ENCODE measurements at regions not wholly inside any gene's neighbourhood (a gene's known extent, or its start where the extent isn't known, plus 50 kb on each side); places are given as distances from the start of the nearest gene placed in this dataset.

DNA sequence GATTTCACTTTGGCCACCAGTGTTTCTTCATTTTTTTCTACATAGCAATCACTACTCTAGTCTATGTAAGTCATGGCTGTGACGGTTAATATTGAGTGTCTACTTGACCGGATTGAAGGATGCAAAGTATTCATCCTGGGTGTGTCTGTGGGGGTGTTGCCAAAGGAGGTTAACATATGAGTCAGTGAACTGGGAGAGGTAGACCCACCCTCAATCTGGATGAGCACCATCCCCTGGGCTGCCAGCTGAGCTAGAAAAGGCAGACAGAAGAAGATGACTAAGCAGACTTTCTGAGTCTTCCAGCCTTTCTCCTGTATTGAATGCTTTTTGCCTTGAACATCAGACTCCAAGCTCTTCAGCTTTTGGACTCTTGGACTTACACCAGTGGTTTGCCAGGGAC is 265.0 kb upstream of the SLC8A1 start:
- ATAC-seq (no peak), FAIRE-seq (no peak), DNase-seq (ENCODE audit: low read depth, low spot score) (no peak)
- in situ Hi-C loops (cut with MboI): no loop called here
- H3K36me3 ChIP-seq (ENCODE audit: control insufficient read depth in 2 of 2, insufficient read depth in 2 of 2, low read length in 1 of 2): no peaks in the 10 kb centered on the region
- H2AFZ ChIP-seq (ENCODE audit: control insufficient read depth, low read depth, low read length): no peak overlapping the region
- no TSS peak for BruUV-seq (replicated peaks)
- H3K79me2 ChIP-seq (ENCODE audit: control insufficient read depth, insufficient read depth, low read length): no peaks in the 10 kb centered on the region
- 66% methylated on average over 2 of the region's 2 CpGs for WGBS (ENCODE audit: insufficient coverage, insufficient replicate concordance, low lambda C conversion rate, missing lambda C conversion rate)
- intact Hi-C loops (cut with micrococcal nuclease; ENCODE audit: unreplicated experiment): no loop called here
- ChIA-PET CTCF (no interaction called here), POLR2A (no interaction called here), RAD21 (ENCODE audit: unreplicated experiment) (no interaction called here), SMC1A (ENCODE audit: uncharacterized antibody, unreplicated experiment) (no interaction called here)
- TF ChIP-seq, protein P1, sequence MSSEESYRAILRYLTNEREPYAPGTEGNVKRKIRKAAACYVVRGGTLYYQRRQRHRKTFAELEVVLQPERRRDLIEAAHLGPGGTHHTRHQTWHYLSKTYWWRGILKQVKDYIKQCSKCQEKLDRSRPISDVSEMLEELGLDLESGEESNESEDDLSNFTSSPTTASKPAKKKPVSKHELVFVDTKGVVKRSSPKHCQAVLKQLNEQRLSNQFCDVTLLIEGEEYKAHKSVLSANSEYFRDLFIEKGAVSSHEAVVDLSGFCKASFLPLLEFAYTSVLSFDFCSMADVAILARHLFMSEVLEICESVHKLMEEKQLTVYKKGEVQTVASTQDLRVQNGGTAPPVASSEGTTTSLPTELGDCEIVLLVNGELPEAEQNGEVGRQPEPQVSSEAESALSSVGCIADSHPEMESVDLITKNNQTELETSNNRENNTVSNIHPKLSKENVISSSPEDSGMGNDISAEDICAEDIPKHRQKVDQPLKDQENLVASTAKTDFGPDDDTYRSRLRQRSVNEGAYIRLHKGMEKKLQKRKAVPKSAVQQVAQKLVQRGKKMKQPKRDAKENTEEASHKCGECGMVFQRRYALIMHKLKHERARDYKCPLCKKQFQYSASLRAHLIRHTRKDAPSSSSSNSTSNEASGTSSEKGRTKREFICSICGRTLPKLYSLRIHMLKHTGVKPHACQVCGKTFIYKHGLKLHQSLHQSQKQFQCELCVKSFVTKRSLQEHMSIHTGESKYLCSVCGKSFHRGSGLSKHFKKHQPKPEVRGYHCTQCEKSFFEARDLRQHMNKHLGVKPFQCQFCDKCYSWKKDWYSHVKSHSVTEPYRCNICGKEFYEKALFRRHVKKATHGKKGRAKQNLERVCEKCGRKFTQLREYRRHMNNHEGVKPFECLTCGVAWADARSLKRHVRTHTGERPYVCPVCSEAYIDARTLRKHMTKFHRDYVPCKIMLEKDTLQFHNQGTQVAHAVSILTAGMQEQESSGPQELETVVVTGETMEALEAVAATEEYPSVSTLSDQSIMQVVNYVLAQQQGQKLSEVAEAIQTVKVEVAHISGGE (CRISPR knock-in tag; IDR thresholded peaks at IDR 0.05): no peak
- TF ChIP-seq, protein P2, sequence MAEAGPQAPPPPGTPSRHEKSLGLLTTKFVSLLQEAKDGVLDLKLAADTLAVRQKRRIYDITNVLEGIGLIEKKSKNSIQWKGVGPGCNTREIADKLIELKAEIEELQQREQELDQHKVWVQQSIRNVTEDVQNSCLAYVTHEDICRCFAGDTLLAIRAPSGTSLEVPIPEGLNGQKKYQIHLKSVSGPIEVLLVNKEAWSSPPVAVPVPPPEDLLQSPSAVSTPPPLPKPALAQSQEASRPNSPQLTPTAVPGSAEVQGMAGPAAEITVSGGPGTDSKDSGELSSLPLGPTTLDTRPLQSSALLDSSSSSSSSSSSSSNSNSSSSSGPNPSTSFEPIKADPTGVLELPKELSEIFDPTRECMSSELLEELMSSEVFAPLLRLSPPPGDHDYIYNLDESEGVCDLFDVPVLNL (IDR thresholded peaks at IDR 0.05; ENCODE audit: low read depth, low read length): no peak
- no peak for TF ChIP-seq BCL11A (IDR thresholded peaks at IDR 0.05; ENCODE audit: low read depth, low read length)
- no peak for TF ChIP-seq TCF7 (IDR thresholded peaks at IDR 0.05; ENCODE audit: borderline replicate concordance)
- no peak for TF ChIP-seq RUNX3 (IDR thresholded peaks at IDR 0.05; ENCODE audit: low read length)
- no peak for TF ChIP-seq TAF1 (IDR thresholded peaks at IDR 0.05; ENCODE audit: borderline replicate concordance, low read depth, low read length)
- TF ChIP-seq CEBPB (IDR thresholded peaks at IDR 0.05; ENCODE audit: borderline replicate concordance in 1 of 2, low read depth in 2 of 2, low read length in 2 of 2): no peak
- TF ChIP-seq PML (IDR thresholded peaks at IDR 0.05; ENCODE audit: low read length): no peak
- TF ChIP-seq PAX5 (IDR thresholded peaks at IDR 0.05; ENCODE audit: borderline replicate concordance, low read depth, low read length): no peak
- H3K4me2 ChIP-seq (ENCODE audit: control insufficient read depth, insufficient read depth): no peak overlapping the region
- H3K9ac ChIP-seq (ENCODE audit: control insufficient read depth, insufficient read depth, low read length): no peak overlapping the region
- no peak overlapping the region for H3K4me3 ChIP-seq
- no peaks in the 10 kb centered on the region for H4K20me1 ChIP-seq (ENCODE audit: control insufficient read depth, insufficient read depth)
- no peaks in the 10 kb centered on the region for H3K27me3 ChIP-seq (replicated peaks in 1 of 2; ENCODE audit: control insufficient read depth in 2 of 2, insufficient read depth in 2 of 2, low read length in 1 of 2)
- H3K27ac ChIP-seq (ENCODE audit: control insufficient read depth, insufficient read depth): no peak overlapping the region
- no peaks in the 10 kb centered on the region for H3K4me1 ChIP-seq (ENCODE audit: control insufficient read depth, insufficient read depth, low read length)
- H3K9me3 ChIP-seq (replicated peaks; ENCODE audit: control insufficient read depth, insufficient read depth, low read length): no peaks in the 10 kb centered on the region

Measured in GM12878 (cell line).